PC-3 (cell line): ENCODE measurements at regions not wholly inside any gene's neighbourhood (a gene's known extent, or its start where the extent isn't known, plus 50 kb on each side); places are given as distances from the start of the nearest gene placed in this dataset.
"Not testable (repeated sequence)": the region's sequence is repeated elsewhere in the genome, so short reads cannot be mapped to it uniquely, and the experiment has no call there.

ENCODE experiments used
- ATAC-seq: fragments of 200-7000 bp; cut with Tn5 transposase; 2 replicates; pipeline ENCODE4 v1.9.1; 2020; ENCODE audit warnings: mild to moderate bottlenecking, moderate library complexity
- BruUV-seq: library from RNA; stranded (reverse); fragments of 400-500 nt; replicated peaks from 2 replicates; lab custom pipeline; 2021; lab: Mats Ljungman, UMichigan
- CTCF ChIA-PET: fragments of 300-600 bp; sonication (Branson Sonifier 250); formaldehyde crosslinking; loops from one replicate; lab custom pipeline; 2022; ENCODE audit warnings: antibody characterized with exemption; lab: Charles Lee
- POLR2A ChIA-PET: fragments of 300-600 bp; sonication (Branson Sonifier 250); formaldehyde crosslinking; loops from one replicate; lab custom pipeline; 2022; ENCODE audit warnings: antibody characterized with exemption; ENCODE audit not compliant: unreplicated experiment; lab: Charles Lee
- DNase-seq: peaks from one replicate; pipeline ENCODE4 v3.0.0-alpha.2; 2015
- H2AFZ ChIP-seq: fragments of 300-600 bp; sonication (generic); 2 replicates; pipeline ENCODE4 v1.6.0; 2016; ENCODE audit warnings: antibody characterized with exemption, low read length
- H3F3A ChIP-seq: fragments of 300-600 bp; sonication (generic); one replicate; pipeline ENCODE4 v1.6.0; 2017; ENCODE audit warnings: antibody characterized with exemption, low read length, control low read depth, mild to moderate bottlenecking; ENCODE audit not compliant: unreplicated experiment
- H3K27ac ChIP-seq: fragments of 300-600 bp; sonication (generic); 2 replicates; pipeline ENCODE4 v1.5.1; 2016; ENCODE audit warnings: mild to moderate bottlenecking, low read length
- H3K27me3 ChIP-seq: fragments of 300-600 bp; sonication (generic); 2 replicates; pipeline ENCODE4 v1.6.1; 2016; ENCODE audit warnings: low read length, mixed read lengths
- H3K36me3 ChIP-seq: fragments of 300-600 bp; sonication (generic); 2 replicates; pipeline ENCODE4 v1.6.1; 2016; ENCODE audit warnings: low read depth, mixed run types, low read length, mixed read lengths
- H3K4me1 ChIP-seq: fragments of 300-600 bp; sonication (generic); 2 replicates; pipeline ENCODE4 v1.5.1; 2016; ENCODE audit warnings: low read length; ENCODE audit not compliant: insufficient read depth
- H3K4me2 ChIP-seq: fragments of 300-600 bp; sonication (generic); 2 replicates; pipeline ENCODE4 v1.6.0; 2016; ENCODE audit warnings: low read length
- H3K4me3 ChIP-seq: fragments of 300-600 bp; sonication (generic); 2 replicates; pipeline ENCODE4 v1.5.1; 2016; ENCODE audit warnings: mild to moderate bottlenecking, low read length, mixed read lengths
- H3K79me2 ChIP-seq: fragments of 300-600 bp; sonication (generic); 2 replicates; pipeline ENCODE4 v1.6.1; 2017; ENCODE audit warnings: low read length, mixed read lengths
- H3K9ac ChIP-seq: fragments of 300-600 bp; sonication (generic); 2 replicates; pipeline ENCODE4 v1.6.0; 2016; ENCODE audit warnings: mild to moderate bottlenecking, low read length
- H3K9me2 ChIP-seq: fragments of 300-600 bp; sonication (generic); replicated peaks from 2 replicates; pipeline ENCODE4 v1.6.1; 2016; ENCODE audit warnings: mixed run types, low read length, mixed read lengths
- H3K9me3 ChIP-seq: fragments of 300-600 bp; sonication (generic); 2 replicates; pipeline ENCODE4 v1.6.1; 2016; ENCODE audit warnings: low read length, mixed read lengths
- H4K20me1 ChIP-seq: fragments of 300-600 bp; sonication (generic); 2 replicates; pipeline ENCODE4 v1.6.1; 2016; ENCODE audit warnings: low read length, mixed read lengths
- CTCF ChIP-seq: fragments of 300-600 bp; sonication (generic); conservative IDR thresholded peaks from 2 replicates; pipeline ENCODE4 v1.5.1; 2017; ENCODE audit warnings: antibody characterized with exemption, low read depth, mild to moderate bottlenecking, low read length
- EZH2 ChIP-seq: fragments of 300-600 bp; sonication (generic); IDR thresholded peaks from one replicate; pipeline ENCODE4 v1.6.1; 2017; ENCODE audit warnings: antibody characterized with exemption, mild to moderate bottlenecking, low read length; ENCODE audit not compliant: unreplicated experiment
- EZH2phosphoT487 ChIP-seq: fragments of 300-600 bp; sonication (generic); IDR thresholded peaks from 2 replicates; pipeline ENCODE4 v1.6.1; 2018; ENCODE audit warnings: mild to moderate bottlenecking, antibody characterized with exemption, low read length, borderline replicate concordance
- intact Hi-C: fragments of 100-400 bp; cut with micrococcal nuclease; formaldehyde crosslinking; loops from 2 replicates; pipeline ENCODE4 v1.9.0; 2023

- POLR2A ChIA-PET, CTCF ChIA-PET: not testable (repeated sequence)
These were observed 213.5 kb upstream of the ZNF469 start for GRCh38 chr16:88169136-88169830.

GRCh38 chr16:88169831-88170165, 213.0 kb upstream of the ZNF469 start:
- CTCF ChIA-PET, ATAC-seq, H4K20me1 ChIP-seq: not testable (repeated sequence)

More at GRCh38 chr16:88169136-88169830, 213.5 kb upstream of the ZNF469 start:
- H3K4me2 ChIP-seq, H3K9ac ChIP-seq, H3K4me3 ChIP-seq, H3K79me2 ChIP-seq, DNase-seq, H3K27ac ChIP-seq, H3F3A ChIP-seq, intact Hi-C loops, H3K4me1 ChIP-seq, H3K36me3 ChIP-seq, H3K9me3 ChIP-seq, H3K9me2 ChIP-seq, H2AFZ ChIP-seq, BruUV-seq, H3K27me3 ChIP-seq, ATAC-seq, H4K20me1 ChIP-seq: not testable (repeated sequence)

GRCh38 chr16:88170528-88170991, 212.2 kb upstream of the ZNF469 start:
- Histone ChIP-seq H3F3A (no peaks in the 10 kb centered on the region), H3K79me2 (no peaks in the 10 kb centered on the region), H3K4me2 (no peak overlapping the region), H3K4me3 (no peak overlapping the region), H3K27me3 (no peaks in the 10 kb centered on the region), H4K20me1 (no peaks in the 10 kb centered on the region), H3K36me3 (no peaks in the 10 kb centered on the region), H2AFZ (no peak overlapping the region), H3K4me1 (no peaks in the 10 kb centered on the region), H3K9ac (no peak overlapping the region), H3K9me2 (no peaks in the 10 kb centered on the region), H3K27ac (no peak overlapping the region), H3K9me3 (no peaks in the 10 kb centered on the region)
- CTCF ChIA-PET, result no interaction called here
- POLR2A ChIA-PET, result no interaction called here
- TF ChIP-seq EZH2 (no peak), EZH2phosphoT487 (no peak), CTCF (no peak)
- intact Hi-C loops, result no loop called here
- ATAC-seq (no peak), DNase-seq (no peak)
- no TSS peak for BruUV-seq

More at GRCh38 chr16:88169831-88170165, 213.0 kb upstream of the ZNF469 start:
- H3K27ac ChIP-seq, H3K79me2 ChIP-seq, BruUV-seq, H3K9ac ChIP-seq, H2AFZ ChIP-seq, H3K4me2 ChIP-seq, H3F3A ChIP-seq, H3K4me3 ChIP-seq, H3K4me1 ChIP-seq, POLR2A ChIA-PET, H3K36me3 ChIP-seq, H3K9me2 ChIP-seq, H3K9me3 ChIP-seq, intact Hi-C loops, DNase-seq, H3K27me3 ChIP-seq: not testable (repeated sequence)

- ATAC-seq, POLR2A ChIA-PET, H3K9ac ChIP-seq, CTCF ChIA-PET, H3F3A ChIP-seq, H3K27me3 ChIP-seq, H3K9me2 ChIP-seq, H3K27ac ChIP-seq, H3K36me3 ChIP-seq, H3K79me2 ChIP-seq, H2AFZ ChIP-seq, H4K20me1 ChIP-seq, DNase-seq, H3K4me3 ChIP-seq, BruUV-seq, H3K4me2 ChIP-seq, H3K4me1 ChIP-seq, intact Hi-C loops, H3K9me3 ChIP-seq: not testable (repeated sequence)
These were observed 211.6 kb upstream of the ZNF469 start for GRCh38 chr16:88171126-88171525.

- H3K36me3 ChIP-seq, H3K4me1 ChIP-seq, H3K27me3 ChIP-seq, BruUV-seq, CTCF ChIA-PET, POLR2A ChIA-PET, H3K9me2 ChIP-seq, H2AFZ ChIP-seq, H3F3A ChIP-seq, H3K4me2 ChIP-seq, H3K27ac ChIP-seq, H3K4me3 ChIP-seq, intact Hi-C loops, H3K79me2 ChIP-seq, H3K9ac ChIP-seq, H4K20me1 ChIP-seq, ATAC-seq, H3K9me3 ChIP-seq, DNase-seq: not testable (repeated sequence)
These were observed 206.6 kb upstream of the ZNF469 start for GRCh38 chr16:88176184-88176583.
